Pancreas (tissue), 10 donors: ENCODE measurements at regions not wholly inside any gene's neighbourhood (a gene's known extent, or its start where the extent isn't known, plus 50 kb on each side); places are given as distances from the start of the nearest gene placed in this dataset.

ENCODE experiments used
- ATAC-seq, 4 donors: fragments of 200-7000 bp; cut with Tn5 transposase; one replicate each; pipeline versions ENCODE4 v1.8.0 to v1.9.1; 2020; ENCODE audit warnings: mild to moderate bottlenecking in 4 of 4, moderate library complexity in 4 of 4
- DNase-seq, 6 donors: peaks; one replicate each; pipeline ENCODE4 v3.0.0-alpha.2; 2020
- FAIRE-seq: peaks from 2 replicates; lab custom pipeline; 2012; peaks lifted over from hg19 to GRCh38; lab: Jason Lieb, UNC
- H3K27ac ChIP-seq, 4 donors: fragments of 200-600 bp; sonication (generic); 1 replicate in 3 of 4; 2 replicates in 1 of 4; pipeline versions ENCODE4 v1.5.0 to v1.8.0; 2020
- H3K27me3 ChIP-seq, 4 donors: fragments of 200-600 bp; one replicate each; pipeline ENCODE4 v1.8.0; 2021
- H3K36me3 ChIP-seq, 3 donors: fragments of 200-600 bp; sonication (generic) in 1 of 3; one replicate each; pipeline versions ENCODE4 v1.5.0 to v1.8.0; 2020 to 2021
- H3K4me1 ChIP-seq, 3 donors: fragments of 200-600 bp; one replicate each; pipeline ENCODE4 v1.8.0; 2021
- H3K4me3 ChIP-seq, 4 donors: fragments of 200-600 bp; sonication (generic) in 2 of 4; one replicate each; pipeline versions ENCODE4 v1.5.0 to v1.8.0; 2020 to 2021
- H3K9me3 ChIP-seq, 4 donors: fragments of 200-600 bp; one replicate each; pipeline ENCODE4 v1.8.0; 2021
- WGBS, 2 donors: extraction: QIAGEN DNeasy Blood & Tissue Kit; methylation state at CpG; one replicate each; pipeline ENCODE4 v1.1.7; 2013; 5-methylcytosine and 5-hydroxymethylcytosine counted together
- intact Hi-C, 3 donors: fragments of 100-400 bp; cut with DNase I; formaldehyde crosslinking; loops; one replicate each; pipeline versions ENCODE4 v1.11.1 to v1.14.2; 2022
- TF ChIP-seq, protein P1 (sequence below), 4 donors: fragments of 200-600 bp; sonication (generic) in 3 of 4; IDR thresholded peaks; one replicate each; pipeline versions ENCODE4 v1.5.0 to v1.8.0; 2021; ENCODE audit warnings: antibody characterized with exemption in 4 of 4
- donor health status: healthy with polysubstance abuse.
- donor health status: DM: no; HTN: no; CAD: no; lungs with moderate emphysema.
- donor health status: DM: no; HTN: no; CAD: no.
- donor health status: control.
- donor health status: control.
- donor health status: Bipolar disorder and iron deficiency.
- donor health status: DM: yes; HTN: yes; CAD: no.
- donor health status: DM: no; HTN: no; CAD: no.
- donor health status: DM: no; HTN: no; CAD: no.
- donor health status: DM: yes; HTN: yes; CAD: no.

DNA sequence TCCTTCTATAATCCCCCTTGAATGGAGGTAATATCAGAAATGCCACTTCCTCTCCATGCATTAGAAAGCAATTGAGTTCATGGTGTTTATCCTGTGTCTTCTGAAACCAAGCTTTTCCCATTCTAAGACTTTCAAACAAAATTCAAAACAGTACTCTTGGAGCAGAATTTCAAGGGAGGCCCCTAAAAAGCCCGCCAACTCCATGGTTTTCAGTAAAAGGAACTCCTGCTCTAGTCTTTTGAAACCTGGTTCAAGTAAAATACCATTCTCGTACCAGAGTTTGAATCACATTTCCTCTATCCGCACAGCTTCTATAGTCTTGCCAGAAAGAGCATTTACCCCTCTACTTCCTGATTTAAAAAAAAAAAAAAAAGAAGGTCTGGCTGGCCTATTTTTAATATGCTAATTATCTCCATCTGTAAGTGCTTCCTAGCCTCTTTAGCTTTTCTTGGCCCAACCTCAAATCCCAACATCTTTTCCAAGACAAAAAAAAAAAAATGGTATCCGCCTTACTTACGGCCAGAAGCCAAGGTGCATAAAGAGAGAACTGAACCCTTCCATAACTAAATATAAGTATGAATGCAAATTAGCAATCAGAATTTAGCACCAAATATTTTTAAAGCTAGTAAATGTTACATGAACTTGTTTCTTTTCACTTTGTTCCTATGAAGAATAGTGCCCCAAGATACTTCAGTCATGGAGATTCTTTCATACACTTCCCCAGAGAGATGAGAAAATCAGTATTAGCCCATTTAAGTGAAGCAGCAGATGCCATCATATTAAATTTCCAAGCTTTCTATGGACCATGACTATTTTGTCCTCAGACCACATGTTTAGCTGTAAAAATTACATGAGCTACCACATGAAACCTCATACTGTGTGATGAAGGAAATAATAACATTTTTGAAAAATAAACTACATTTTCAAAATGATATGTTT lies 199.9 kb upstream of the FAM3C start:
- intact Hi-C loops, result no loop called here
- H3K27ac ChIP-seq, result no peak overlapping the region
- ATAC-seq, result no peak
- no peaks in the 10 kb centered on the region for H3K36me3 ChIP-seq
- no peak overlapping the region for H3K4me3 ChIP-seq
- FAIRE-seq, result no peak
- DNase-seq, result no peak
- no peaks in the 10 kb centered on the region for H3K9me3 ChIP-seq
- TF ChIP-seq, protein P1, sequence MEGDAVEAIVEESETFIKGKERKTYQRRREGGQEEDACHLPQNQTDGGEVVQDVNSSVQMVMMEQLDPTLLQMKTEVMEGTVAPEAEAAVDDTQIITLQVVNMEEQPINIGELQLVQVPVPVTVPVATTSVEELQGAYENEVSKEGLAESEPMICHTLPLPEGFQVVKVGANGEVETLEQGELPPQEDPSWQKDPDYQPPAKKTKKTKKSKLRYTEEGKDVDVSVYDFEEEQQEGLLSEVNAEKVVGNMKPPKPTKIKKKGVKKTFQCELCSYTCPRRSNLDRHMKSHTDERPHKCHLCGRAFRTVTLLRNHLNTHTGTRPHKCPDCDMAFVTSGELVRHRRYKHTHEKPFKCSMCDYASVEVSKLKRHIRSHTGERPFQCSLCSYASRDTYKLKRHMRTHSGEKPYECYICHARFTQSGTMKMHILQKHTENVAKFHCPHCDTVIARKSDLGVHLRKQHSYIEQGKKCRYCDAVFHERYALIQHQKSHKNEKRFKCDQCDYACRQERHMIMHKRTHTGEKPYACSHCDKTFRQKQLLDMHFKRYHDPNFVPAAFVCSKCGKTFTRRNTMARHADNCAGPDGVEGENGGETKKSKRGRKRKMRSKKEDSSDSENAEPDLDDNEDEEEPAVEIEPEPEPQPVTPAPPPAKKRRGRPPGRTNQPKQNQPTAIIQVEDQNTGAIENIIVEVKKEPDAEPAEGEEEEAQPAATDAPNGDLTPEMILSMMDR (IDR thresholded peaks at IDR 0.05), result no peak
- WGBS, 2 donors, result 86 to 92% methylated on average over 5 of the region's 5 CpGs
- H3K27me3 ChIP-seq, result no peaks in the 10 kb centered on the region
- H3K4me1 ChIP-seq, result no peaks in the 10 kb centered on the region

DNA sequence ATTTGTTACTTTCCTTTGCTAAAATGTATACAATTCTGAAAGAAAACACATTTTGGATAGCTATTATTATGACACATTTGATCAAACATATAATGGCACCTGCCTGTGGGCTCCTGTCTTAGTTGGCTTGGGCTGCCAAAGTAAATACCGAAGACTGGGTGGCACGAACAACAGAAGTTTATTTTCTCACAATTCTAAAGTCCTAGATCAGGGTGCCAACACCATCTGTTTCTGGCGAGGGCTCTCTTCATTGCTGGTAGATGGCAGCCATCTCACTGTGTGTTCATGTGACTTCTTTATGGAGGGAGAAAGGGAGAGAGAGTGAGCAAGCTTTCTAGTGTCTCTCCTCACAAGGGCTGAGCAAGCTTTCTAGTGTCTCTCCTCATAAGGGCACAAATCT lies 195.8 kb upstream of the FAM3C start:
- Histone ChIP-seq H3K4me3 (no peak overlapping the region), H3K4me1 (no peaks in the 10 kb centered on the region), H3K9me3 (no peaks in the 10 kb centered on the region), H3K27ac (peak overlapping the region in 1 of 4 donors; percentile 37), H3K27me3 (no peaks in the 10 kb centered on the region), H3K36me3 (no peaks in the 10 kb centered on the region)
- WGBS, 2 donors, result 40 to 47% methylated on average over 3 of the region's 3 CpGs
- DNase-seq (peak in 4 of 6 donors; percentile 27 to 65 (median 42)), FAIRE-seq (no peak), ATAC-seq (peak; percentile 80 to 96 (median 90))
- intact Hi-C loops, result no loop called here
- TF ChIP-seq, protein P1 (IDR thresholded peaks at IDR 0.05), result no peak

DNA sequence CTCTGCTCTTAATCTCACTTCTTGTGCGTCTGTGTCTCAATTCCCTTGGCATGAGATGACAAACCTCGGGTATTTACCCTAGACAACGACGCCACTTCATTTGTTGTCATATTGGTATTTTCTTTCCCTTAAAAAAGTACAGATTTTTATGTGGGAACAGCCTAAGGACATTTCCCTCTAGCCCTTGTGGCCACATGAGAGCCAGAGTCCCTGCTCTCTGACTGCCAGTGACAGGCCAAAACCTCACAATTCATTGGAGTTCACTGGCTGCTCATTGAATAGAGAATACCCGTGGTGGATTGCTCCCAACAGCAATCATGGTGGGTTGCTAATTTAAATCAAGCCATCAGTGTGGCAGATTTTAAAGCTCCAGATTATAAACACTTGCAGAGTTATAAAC lies 191.3 kb upstream of the FAM3C start:
- Histone ChIP-seq H3K27ac (no peak overlapping the region), H3K27me3 (no peaks in the 10 kb centered on the region), H3K36me3 (no peaks in the 10 kb centered on the region), H3K4me1 (peaks cover 2 to 7% (median 3%) of the 10 kb centered on the region in 3 donors), H3K4me3 (no peak overlapping the region), H3K9me3 (no peaks in the 10 kb centered on the region)
- 48 to 62% methylated on average over 5 of the region's 5 CpGs for WGBS, 2 donors
- no peak for FAIRE-seq
- intact Hi-C loops, result no loop called here
- peak in 2 of 4 donors; percentile 6 to 7 for ATAC-seq
- TF ChIP-seq, protein P1 (IDR thresholded peaks at IDR 0.05), result no peak
- DNase-seq, result no peak

DNA sequence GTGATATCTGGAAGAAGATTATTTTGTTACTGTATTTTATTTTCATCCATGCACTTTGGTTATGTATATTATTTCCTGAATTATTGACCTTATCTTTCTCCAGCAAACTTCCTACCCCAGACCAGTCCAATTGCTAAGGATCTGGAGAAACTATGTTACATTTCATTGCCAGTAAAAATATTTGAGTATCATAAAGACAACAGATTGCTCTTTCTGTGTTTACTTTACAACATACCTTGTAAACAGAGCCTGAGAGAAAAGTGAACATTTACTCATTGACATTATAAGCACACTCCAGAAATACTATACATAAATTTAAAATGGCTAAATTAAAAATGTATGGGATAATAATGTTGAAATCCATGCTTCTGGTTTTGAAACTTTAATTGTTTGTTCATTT lies 186.2 kb upstream of the FAM3C start:
- Histone ChIP-seq H3K4me1 (peaks cover 5 to 11% (median 6%) of the 10 kb centered on the region in 3 donors), H3K4me3 (no peak overlapping the region), H3K36me3 (no peaks in the 10 kb centered on the region), H3K27ac (no peak overlapping the region), H3K9me3 (no peaks in the 10 kb centered on the region), H3K27me3 (no peaks in the 10 kb centered on the region)
- intact Hi-C loops, result no loop called here
- ATAC-seq (peak in 3 of 4 donors; percentile 51 to 56 (median 53)), DNase-seq (no peak), FAIRE-seq (no peak)
- TF ChIP-seq, protein P1 (IDR thresholded peaks at IDR 0.05), result no peak

DNA sequence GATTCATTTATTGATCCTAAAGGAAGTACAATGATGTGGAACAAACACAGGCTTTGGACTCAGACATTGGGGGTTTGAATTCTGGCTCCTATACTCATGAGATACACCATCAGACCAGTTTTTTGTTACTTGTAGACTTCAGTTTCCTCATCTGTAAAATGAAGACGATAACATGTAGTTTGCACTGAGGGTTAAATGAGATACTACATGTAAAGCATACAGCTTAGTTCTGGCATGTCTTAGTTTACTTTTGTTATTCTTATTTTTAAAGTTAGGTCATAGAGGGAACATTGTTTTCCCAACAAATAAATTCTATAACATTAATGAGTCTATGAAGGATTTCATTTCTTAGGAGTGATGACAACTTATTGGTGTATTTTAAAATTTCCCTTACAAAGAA lies 183.5 kb upstream of the FAM3C start:
- TF ChIP-seq, protein P1 (IDR thresholded peaks at IDR 0.05), result no peak
- no peak for FAIRE-seq
- H3K9me3 ChIP-seq, result no peaks in the 10 kb centered on the region
- H3K27me3 ChIP-seq, result no peaks in the 10 kb centered on the region
- DNase-seq, result no peak
- WGBS, 2 donors, result 94 to 97% methylated on average over 1 of the region's 1 CpG
- H3K4me3 ChIP-seq, result no peak overlapping the region
- H3K4me1 ChIP-seq, result peaks cover 5 to 18% (median 13%) of the 10 kb centered on the region in 3 donors
- H3K36me3 ChIP-seq, result no peaks in the 10 kb centered on the region
- H3K27ac ChIP-seq, result no peak overlapping the region
- intact Hi-C loops, result no loop called here
- no peak for ATAC-seq
